HCT116 (cell line): ENCODE measurements at regions not wholly inside any gene's neighbourhood (a gene's known extent, or its start where the extent isn't known, plus 50 kb on each side); places are given as distances from the start of the nearest gene placed in this dataset.

Source experiments
- ATAC-seq: fragments of 200-7000 bp; cut with Tn5 transposase; 2 replicates; pipeline ENCODE4 v1.9.1; 2020; ENCODE audit warnings: mild to moderate bottlenecking, moderate library complexity
- BruUV-seq: library from RNA; stranded (reverse); fragments of 400-500 nt; replicated peaks from 2 replicates; lab custom pipeline; 2021; lab: Mats Ljungman, UMichigan
- CTCF ChIA-PET: fragments of 300-600 bp; sonication (Branson Sonifier 250); formaldehyde crosslinking; loops from one replicate; lab custom pipeline; 2021; ENCODE audit warnings: antibody characterized with exemption; lab: Charles Lee
- POLR2A ChIA-PET: fragments of 300-600, 350-600 bp; sonication (Branson Sonifier 250); formaldehyde crosslinking; loops from one replicate; lab custom pipeline; 2021; ENCODE audit warnings: antibody characterized with exemption; lab: Charles Lee
- RAD21 ChIA-PET, 2 experiments: fragments of 300-600 bp; sonication (Branson Sonifier 250); formaldehyde crosslinking; loops; one replicate each; lab custom pipeline; 2023; ENCODE audit warnings: low total read pairs in 2 of 2; ENCODE audit not compliant: uncharacterized antibody in 2 of 2, unreplicated experiment in 2 of 2, low non-redundant PET in 1 of 2; lab: Charles Lee
- DNase-seq: peaks from one replicate; pipeline ENCODE4 v3.0.0-alpha.2; 2010; ENCODE audit warnings: low read depth, low spot score
- H2AFZ ChIP-seq: fragments of 200-600 bp; shearing (Covaris generic), sonication (generic); 2 replicates; pipeline ENCODE4 v1.6.1; 2017; ENCODE audit warnings: low read depth, mixed run types, mixed read lengths, antibody characterized with exemption, low read length; ENCODE audit not compliant: poor library complexity, severe bottlenecking
- H3K27ac ChIP-seq: 2 replicates; pipeline ENCODE4 v1.5.1; 2012; ENCODE audit warnings: low read depth, low read length
- H3K27me3 ChIP-seq: fragments of 200-600 bp; sonication (generic); 2 replicates; pipeline ENCODE4 v1.6.1; 2016; ENCODE audit warnings: mixed run types, low read length, mixed read lengths; ENCODE audit not compliant: insufficient read depth
- H3K36me3 ChIP-seq, 2 experiments: fragments of 200-500 bp in 1 of 2; fragments of 200-600 bp in 1 of 2; sonication (Bioruptor generic) in 1 of 2; sonication (generic) in 1 of 2; 2 replicates each; pipeline versions ENCODE4 v1.5.1 to v1.6.1; 2014 to 2016; ENCODE audit warnings: low read length in 2 of 2, inconsistent platforms in 1 of 2, mixed read lengths in 1 of 2, mixed run types in 1 of 2; ENCODE audit not compliant: insufficient read depth in 2 of 2, control insufficient read depth in 1 of 2
- H3K4me1 ChIP-seq, 2 experiments: fragments of 200-600 bp in 1 of 2; sonication (generic) in 1 of 2; 2 replicates each; pipeline versions ENCODE4 v1.5.1 to v1.6.1; 2012 to 2017; ENCODE audit warnings: low read length in 2 of 2, inconsistent platforms in 1 of 2, mild to moderate bottlenecking in 1 of 2, mixed read lengths in 1 of 2, mixed run types in 1 of 2, moderate library complexity in 1 of 2; ENCODE audit not compliant: insufficient read depth in 2 of 2, control insufficient read depth in 1 of 2
- H3K4me2 ChIP-seq: fragments of 200-600 bp; sonication (generic); 2 replicates; pipeline ENCODE4 v1.6.1; 2017; ENCODE audit warnings: mixed run types, low read length, mixed read lengths
- H3K4me3 ChIP-seq, 2 experiments: fragments of 200-600 bp in 1 of 2; sonication (generic) in 1 of 2; replicated peaks in 1 of 2; 2 replicates each; pipeline ENCODE4 v1.5.1; 2011 to 2016; ENCODE audit warnings: low read length in 2 of 2, control low read depth in 1 of 2, low read depth in 1 of 2, mild to moderate bottlenecking in 1 of 2, mixed read lengths in 1 of 2, mixed run types in 1 of 2
- H3K79me2 ChIP-seq: fragments of 200-600 bp; sonication (generic); 2 replicates; pipeline ENCODE4 v1.6.1; 2017; ENCODE audit warnings: mild to moderate bottlenecking, mixed run types, low read length, moderate library complexity, mixed read lengths; ENCODE audit not compliant: insufficient read depth
- H3K9ac ChIP-seq: fragments of 200-600 bp; sonication (generic); 2 replicates; pipeline ENCODE4 v1.6.1; 2016; ENCODE audit warnings: low read length, mixed read lengths
- H3K9me2 ChIP-seq: fragments of 200-600 bp; sonication (generic), shearing (Covaris generic); 2 replicates; pipeline ENCODE4 v1.6.1; 2017; ENCODE audit warnings: mixed run types, mild to moderate bottlenecking, moderate library complexity; ENCODE audit not compliant: insufficient read depth
- H3K9me3 ChIP-seq, 2 experiments: fragments of 200-500 bp in 1 of 2; fragments of 200-600 bp in 1 of 2; sonication (Bioruptor generic) in 1 of 2; sonication (generic) in 1 of 2; 2 replicates each; pipeline ENCODE4 v1.6.1; 2014 to 2017; ENCODE audit warnings: low read length in 2 of 2, mixed read lengths in 2 of 2, inconsistent platforms in 1 of 2, low read depth in 1 of 2, mild to moderate bottlenecking in 1 of 2, mixed run types in 1 of 2, moderate library complexity in 1 of 2; ENCODE audit not compliant: control insufficient read depth in 1 of 2, insufficient read depth in 1 of 2
- H4K20me1 ChIP-seq: fragments of 200-600 bp; sonication (generic), shearing (Covaris generic); 2 replicates; pipeline ENCODE4 v1.6.1; 2017; ENCODE audit warnings: mixed run types, mild to moderate bottlenecking, moderate library complexity; ENCODE audit not compliant: insufficient read depth
- CBX3 ChIP-seq: IDR thresholded peaks from 2 replicates; pipeline ENCODE4 v1.6.1; 2012; ENCODE audit warnings: low read depth
- CEBPB ChIP-seq: IDR thresholded peaks from 2 replicates; pipeline ENCODE4 v1.6.1; 2012; ENCODE audit warnings: low read depth
- ELF1 ChIP-seq: IDR thresholded peaks from 2 replicates; pipeline ENCODE4 v1.6.1; 2012; ENCODE audit warnings: low read depth, borderline replicate concordance
- EZH2 ChIP-seq: fragments of 200-600 bp; sonication (generic); IDR thresholded peaks from 2 replicates; pipeline ENCODE4 v1.6.1; 2017; ENCODE audit warnings: antibody characterized with exemption, mixed run types
- EZH2phosphoT487 ChIP-seq: fragments of 200-600 bp; IDR thresholded peaks from 2 replicates; pipeline ENCODE4 v1.6.1; 2018; ENCODE audit warnings: antibody characterized with exemption, borderline replicate concordance
- FOSL1 ChIP-seq: IDR thresholded peaks from 2 replicates; pipeline ENCODE4 v1.6.1; 2012; ENCODE audit warnings: low read depth
- POLR2A ChIP-seq: IDR thresholded peaks from 2 replicates; pipeline ENCODE4 v1.7.0; 2011; ENCODE audit warnings: borderline replicate concordance; ENCODE audit not compliant: insufficient read depth, insufficient read length; ENCODE audit errors: extremely low read depth
- RAD21 ChIP-seq: IDR thresholded peaks from 2 replicates; pipeline ENCODE4 v1.6.1; 2012; ENCODE audit warnings: low read depth, mild to moderate bottlenecking
- SP1 ChIP-seq: IDR thresholded peaks from 2 replicates; pipeline ENCODE4 v1.6.1; 2012; ENCODE audit warnings: low read depth
- SRF ChIP-seq: IDR thresholded peaks from 2 replicates; pipeline ENCODE4 v1.6.1; 2012; ENCODE audit warnings: low read depth
- TCF7L2 ChIP-seq: IDR thresholded peaks from 2 replicates; pipeline ENCODE4 v1.7.0; 2011; ENCODE audit warnings: borderline replicate concordance, inconsistent platforms; ENCODE audit not compliant: insufficient read depth, insufficient read length; ENCODE audit errors: extremely low read depth
- YY1 ChIP-seq: IDR thresholded peaks from 2 replicates; pipeline ENCODE4 v1.6.1; 2011; ENCODE audit warnings: low read length, low read depth, moderate library complexity, mild to moderate bottlenecking; ENCODE audit not compliant: insufficient replicate concordance; ENCODE audit errors: extremely low read depth
- ZFX ChIP-seq: fragments of 450-650 bp; IDR thresholded peaks from 2 replicates; pipeline ENCODE4 v1.6.1; 2017
- ZNF274 ChIP-seq: fragments of 200-500 bp; sonication (Bioruptor generic); IDR thresholded peaks from 2 replicates; pipeline ENCODE4 v1.6.1; 2014; ENCODE audit warnings: mild to moderate bottlenecking, low read depth, low read length, inconsistent platforms
- intact Hi-C: fragments of 100-400 bp; cut with micrococcal nuclease; formaldehyde crosslinking; loops from 2 replicates; pipeline ENCODE4 v1.10.0; 2022
- TF ChIP-seq, protein P1 (sequence below): IDR thresholded peaks from 2 replicates; pipeline ENCODE4 v1.6.1; 2011; ENCODE audit warnings: mild to moderate bottlenecking, low read length, moderate library complexity; ENCODE audit not compliant: insufficient replicate concordance; ENCODE audit errors: extremely low read depth
- TF ChIP-seq, protein P2 (sequence below), 3 experiments: fragments of 200-600 bp in 1 of 3; sonication (generic) in 1 of 3; IDR thresholded peaks in 2 of 3; conservative IDR thresholded peaks in 1 of 3; 2 replicates each; pipeline ENCODE4 v1.5.1; 2012 to 2017; ENCODE audit warnings: low read depth in 2 of 3, low read length in 2 of 3, antibody characterized with exemption in 1 of 3, borderline replicate concordance in 1 of 3, control low read depth in 1 of 3, mild to moderate bottlenecking in 1 of 3, mixed read lengths in 1 of 3, mixed run types in 1 of 3, moderate library complexity in 1 of 3; ENCODE audit not compliant: insufficient read depth in 1 of 3
- TF ChIP-seq, protein P3 (sequence below): IDR thresholded peaks from 2 replicates; pipeline ENCODE4 v1.6.1; 2012
- TF ChIP-seq, protein P4 (sequence below): IDR thresholded peaks from 2 replicates; pipeline ENCODE4 v1.6.1; 2012

DNA sequence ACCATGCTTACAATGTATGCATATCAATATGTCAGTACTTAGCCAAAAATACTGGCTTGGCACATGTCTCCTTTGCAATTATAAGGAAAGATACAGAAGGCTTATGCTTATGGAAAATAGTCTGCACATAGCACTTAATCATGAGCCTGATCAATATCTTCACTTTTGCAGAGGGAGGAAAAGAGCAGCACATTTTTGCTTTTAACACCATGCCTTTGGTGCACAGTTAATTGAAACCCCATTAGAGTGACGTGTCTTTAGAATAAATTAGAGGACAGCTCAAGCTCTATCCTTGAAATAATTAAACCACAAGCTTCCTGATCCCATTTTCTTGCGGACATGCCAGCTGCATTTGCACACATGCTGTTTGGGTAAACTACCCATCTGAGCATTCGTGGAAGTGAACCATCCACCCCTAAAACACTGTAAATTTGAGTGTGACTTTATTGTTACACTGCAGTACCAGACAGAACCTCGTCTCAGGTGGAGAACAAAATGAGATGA is 839.9 kb upstream of the MGAT4C start:
- ChIA-PET POLR2A (no interaction called here), CTCF (no interaction called here), RAD21 (no interaction called here)
- no peak for TF ChIP-seq SP1
- TF ChIP-seq ZNF274: no peak
- no peak for TF ChIP-seq CBX3
- TF ChIP-seq CEBPB: no peak
- no peak for TF ChIP-seq RAD21
- TF ChIP-seq TCF7L2: no peak
- TF ChIP-seq, protein P1, sequence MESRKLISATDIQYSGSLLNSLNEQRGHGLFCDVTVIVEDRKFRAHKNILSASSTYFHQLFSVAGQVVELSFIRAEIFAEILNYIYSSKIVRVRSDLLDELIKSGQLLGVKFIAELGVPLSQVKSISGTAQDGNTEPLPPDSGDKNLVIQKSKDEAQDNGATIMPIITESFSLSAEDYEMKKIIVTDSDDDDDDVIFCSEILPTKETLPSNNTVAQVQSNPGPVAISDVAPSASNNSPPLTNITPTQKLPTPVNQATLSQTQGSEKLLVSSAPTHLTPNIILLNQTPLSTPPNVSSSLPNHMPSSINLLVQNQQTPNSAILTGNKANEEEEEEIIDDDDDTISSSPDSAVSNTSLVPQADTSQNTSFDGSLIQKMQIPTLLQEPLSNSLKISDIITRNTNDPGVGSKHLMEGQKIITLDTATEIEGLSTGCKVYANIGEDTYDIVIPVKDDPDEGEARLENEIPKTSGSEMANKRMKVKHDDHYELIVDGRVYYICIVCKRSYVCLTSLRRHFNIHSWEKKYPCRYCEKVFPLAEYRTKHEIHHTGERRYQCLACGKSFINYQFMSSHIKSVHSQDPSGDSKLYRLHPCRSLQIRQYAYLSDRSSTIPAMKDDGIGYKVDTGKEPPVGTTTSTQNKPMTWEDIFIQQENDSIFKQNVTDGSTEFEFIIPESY: no peak
- no peak for TF ChIP-seq EZH2
- TF ChIP-seq, protein P2, sequence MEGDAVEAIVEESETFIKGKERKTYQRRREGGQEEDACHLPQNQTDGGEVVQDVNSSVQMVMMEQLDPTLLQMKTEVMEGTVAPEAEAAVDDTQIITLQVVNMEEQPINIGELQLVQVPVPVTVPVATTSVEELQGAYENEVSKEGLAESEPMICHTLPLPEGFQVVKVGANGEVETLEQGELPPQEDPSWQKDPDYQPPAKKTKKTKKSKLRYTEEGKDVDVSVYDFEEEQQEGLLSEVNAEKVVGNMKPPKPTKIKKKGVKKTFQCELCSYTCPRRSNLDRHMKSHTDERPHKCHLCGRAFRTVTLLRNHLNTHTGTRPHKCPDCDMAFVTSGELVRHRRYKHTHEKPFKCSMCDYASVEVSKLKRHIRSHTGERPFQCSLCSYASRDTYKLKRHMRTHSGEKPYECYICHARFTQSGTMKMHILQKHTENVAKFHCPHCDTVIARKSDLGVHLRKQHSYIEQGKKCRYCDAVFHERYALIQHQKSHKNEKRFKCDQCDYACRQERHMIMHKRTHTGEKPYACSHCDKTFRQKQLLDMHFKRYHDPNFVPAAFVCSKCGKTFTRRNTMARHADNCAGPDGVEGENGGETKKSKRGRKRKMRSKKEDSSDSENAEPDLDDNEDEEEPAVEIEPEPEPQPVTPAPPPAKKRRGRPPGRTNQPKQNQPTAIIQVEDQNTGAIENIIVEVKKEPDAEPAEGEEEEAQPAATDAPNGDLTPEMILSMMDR (IDR thresholded peaks at IDR 0.05 in 2 of 3, conservative IDR thresholded peaks at IDR 0.05 in 1 of 3; ENCODE audit: borderline replicate concordance in 1 of 3, insufficient read depth in 1 of 3, low read depth in 2 of 3, low read length in 2 of 3): no peak
- no peak for TF ChIP-seq ELF1
- no peak for TF ChIP-seq ZFX
- no peak for TF ChIP-seq YY1
- TF ChIP-seq, protein P3, sequence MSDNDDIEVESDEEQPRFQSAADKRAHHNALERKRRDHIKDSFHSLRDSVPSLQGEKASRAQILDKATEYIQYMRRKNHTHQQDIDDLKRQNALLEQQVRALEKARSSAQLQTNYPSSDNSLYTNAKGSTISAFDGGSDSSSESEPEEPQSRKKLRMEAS: no peak
- TF ChIP-seq, protein P4, sequence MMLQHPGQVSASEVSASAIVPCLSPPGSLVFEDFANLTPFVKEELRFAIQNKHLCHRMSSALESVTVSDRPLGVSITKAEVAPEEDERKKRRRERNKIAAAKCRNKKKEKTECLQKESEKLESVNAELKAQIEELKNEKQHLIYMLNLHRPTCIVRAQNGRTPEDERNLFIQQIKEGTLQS: no peak
- TF ChIP-seq FOSL1: no peak
- no peak for TF ChIP-seq POLR2A
- TF ChIP-seq EZH2phosphoT487: no peak
- no peak for TF ChIP-seq SRF
- Histone ChIP-seq H3K4me2 (no peak overlapping the region), H3K9me2 (no peaks in the 10 kb centered on the region), H3K27me3 (no peaks in the 10 kb centered on the region), H3K27ac (no peak overlapping the region), H3K9ac (no peak overlapping the region), H2AFZ (no peak overlapping the region), H3K4me3 (no peak overlapping the region), H3K36me3 (no peaks in the 10 kb centered on the region), H4K20me1 (no peaks in the 10 kb centered on the region), H3K79me2 (no peaks in the 10 kb centered on the region), H3K4me1 (no peaks in the 10 kb centered on the region), H3K9me3 (no peaks in the 10 kb centered on the region)
- ATAC-seq (no peak), DNase-seq (no peak)
- BruUV-seq: no TSS peak
- intact Hi-C loops: no loop called here
